ENCODE measurements at regions not wholly inside any gene's neighbourhood (a gene's known extent, or its start where the extent isn't known, plus 50 kb on each side); places are given as distances from the start of the nearest gene placed in this dataset.

DNA sequence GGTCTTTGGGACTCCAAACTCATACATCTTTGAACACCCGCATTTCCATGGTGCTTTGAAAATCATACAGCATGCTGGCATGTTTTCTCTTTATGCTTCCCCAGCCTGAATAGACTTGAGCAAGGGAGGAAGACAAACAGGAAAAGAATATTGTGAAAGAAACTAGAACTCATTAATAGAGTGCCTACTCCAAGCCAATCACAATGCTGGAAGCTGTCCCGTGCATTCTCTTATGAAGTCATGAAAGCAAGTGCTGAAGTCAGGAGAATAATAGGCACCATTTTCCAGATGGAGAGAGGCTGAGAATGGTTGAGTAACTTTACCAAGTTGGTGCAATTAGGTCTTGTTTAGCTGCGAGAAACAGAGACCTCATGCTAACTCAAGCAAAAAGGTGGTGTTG lies 102.5 kb upstream of the PTPRT start:
- Histone ChIP-seq H3K9ac (ENCODE audit: low read length) (no peak overlapping the region), H3K4me2 (ENCODE audit: low read depth, low read length, poor library complexity, severe bottlenecking) (no peak overlapping the region), H3F3A (ENCODE audit: insufficient read depth) (no peaks in the 10 kb centered on the region), H3K36me3 (ENCODE audit: low read length) (no peaks in the 10 kb centered on the region), H3K9me2 (replicated peaks; ENCODE audit: insufficient read depth, low read length) (no peaks in the 10 kb centered on the region), H4K20me1 (ENCODE audit: low read depth, low read length) (no peaks in the 10 kb centered on the region), H2AFZ (ENCODE audit: low read depth, low read length, severe bottlenecking) (no peak overlapping the region), H3K4me3 (ENCODE audit: insufficient read depth, low read length, poor library complexity, severe bottlenecking) (no peak overlapping the region), H3K79me2 (ENCODE audit: insufficient read depth, low read length) (no peaks in the 10 kb centered on the region), H3K9me3 (ENCODE audit: insufficient read depth, low read length) (no peaks in the 10 kb centered on the region), H3K27me3 (ENCODE audit: low read length) (no peaks in the 10 kb centered on the region), H3K27ac (ENCODE audit: low read depth, low read length) (no peak overlapping the region)
- TF ChIP-seq EZH2phosphoT487 (conservative IDR thresholded peaks at IDR 0.05; ENCODE audit: low read length) = no peak
- TF ChIP-seq, protein P1, sequence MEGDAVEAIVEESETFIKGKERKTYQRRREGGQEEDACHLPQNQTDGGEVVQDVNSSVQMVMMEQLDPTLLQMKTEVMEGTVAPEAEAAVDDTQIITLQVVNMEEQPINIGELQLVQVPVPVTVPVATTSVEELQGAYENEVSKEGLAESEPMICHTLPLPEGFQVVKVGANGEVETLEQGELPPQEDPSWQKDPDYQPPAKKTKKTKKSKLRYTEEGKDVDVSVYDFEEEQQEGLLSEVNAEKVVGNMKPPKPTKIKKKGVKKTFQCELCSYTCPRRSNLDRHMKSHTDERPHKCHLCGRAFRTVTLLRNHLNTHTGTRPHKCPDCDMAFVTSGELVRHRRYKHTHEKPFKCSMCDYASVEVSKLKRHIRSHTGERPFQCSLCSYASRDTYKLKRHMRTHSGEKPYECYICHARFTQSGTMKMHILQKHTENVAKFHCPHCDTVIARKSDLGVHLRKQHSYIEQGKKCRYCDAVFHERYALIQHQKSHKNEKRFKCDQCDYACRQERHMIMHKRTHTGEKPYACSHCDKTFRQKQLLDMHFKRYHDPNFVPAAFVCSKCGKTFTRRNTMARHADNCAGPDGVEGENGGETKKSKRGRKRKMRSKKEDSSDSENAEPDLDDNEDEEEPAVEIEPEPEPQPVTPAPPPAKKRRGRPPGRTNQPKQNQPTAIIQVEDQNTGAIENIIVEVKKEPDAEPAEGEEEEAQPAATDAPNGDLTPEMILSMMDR (IDR thresholded peaks at IDR 0.05; ENCODE audit: insufficient read depth, low read length, poor library complexity, severe bottlenecking) = no peak

DNA sequence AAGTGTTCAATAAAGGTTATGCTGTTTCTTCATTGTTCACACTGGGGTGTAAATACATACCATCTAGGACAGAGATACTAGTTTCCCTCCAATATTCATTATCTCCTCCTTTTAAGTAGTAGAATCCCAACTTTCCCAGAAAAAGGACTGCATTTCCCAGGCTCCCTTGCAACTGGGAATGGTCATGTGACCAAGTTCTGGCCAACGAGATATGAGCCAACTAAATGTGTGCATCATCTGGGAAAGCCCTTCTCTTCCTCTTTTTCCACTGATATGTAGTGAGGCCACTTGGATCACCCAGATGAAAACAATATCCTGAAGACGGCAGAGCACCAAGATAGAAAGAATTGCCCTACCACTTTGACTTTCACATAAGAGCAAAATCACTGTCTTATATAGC lies 97.9 kb upstream of the PTPRT start:
- no peaks in the 10 kb centered on the region for H3F3A ChIP-seq (ENCODE audit: insufficient read depth)
- H3K9me3 ChIP-seq (ENCODE audit: insufficient read depth, low read length) = no peaks in the 10 kb centered on the region
- TF ChIP-seq EZH2phosphoT487 (conservative IDR thresholded peaks at IDR 0.05; ENCODE audit: low read length) = no peak
- TF ChIP-seq, protein P1 (IDR thresholded peaks at IDR 0.05; ENCODE audit: insufficient read depth, low read length, poor library complexity, severe bottlenecking) = no peak
- no peaks in the 10 kb centered on the region for H3K79me2 ChIP-seq (ENCODE audit: insufficient read depth, low read length)
- no peaks in the 10 kb centered on the region for H4K20me1 ChIP-seq (ENCODE audit: low read depth, low read length)
- no peak overlapping the region for H3K4me3 ChIP-seq (ENCODE audit: insufficient read depth, low read length, poor library complexity, severe bottlenecking)
- H3K9me2 ChIP-seq (replicated peaks; ENCODE audit: insufficient read depth, low read length) = no peaks in the 10 kb centered on the region
- no peak overlapping the region for H3K9ac ChIP-seq (ENCODE audit: low read length)
- H3K36me3 ChIP-seq (ENCODE audit: low read length) = no peaks in the 10 kb centered on the region
- H3K4me2 ChIP-seq (ENCODE audit: low read depth, low read length, poor library complexity, severe bottlenecking) = no peak overlapping the region
- H3K27ac ChIP-seq (ENCODE audit: low read depth, low read length) = no peak overlapping the region
- no peaks in the 10 kb centered on the region for H3K27me3 ChIP-seq (ENCODE audit: low read length)
- H2AFZ ChIP-seq (ENCODE audit: low read depth, low read length, severe bottlenecking) = no peak overlapping the region

DNA sequence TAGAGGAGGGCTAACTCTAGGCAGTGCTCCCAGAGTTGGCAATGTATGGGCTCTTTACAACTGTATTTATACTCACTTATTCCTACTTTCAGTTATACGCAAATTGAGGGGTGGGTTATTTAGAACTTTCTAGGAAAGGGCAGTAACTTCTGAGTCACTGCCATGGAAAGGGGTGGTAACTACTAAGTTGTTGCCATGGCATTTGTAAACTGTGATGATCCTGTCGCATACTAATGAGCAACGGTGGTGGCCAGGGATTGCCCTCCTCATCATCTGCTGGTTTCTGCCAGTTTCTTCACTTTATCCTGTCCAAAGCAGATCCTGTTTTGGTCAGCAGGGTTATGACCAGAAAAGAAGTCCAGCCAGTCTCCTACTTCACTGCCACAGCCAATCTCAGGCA lies 95.5 kb upstream of the PTPRT start:
- Histone ChIP-seq H3F3A (ENCODE audit: insufficient read depth) (no peaks in the 10 kb centered on the region), H3K9ac (ENCODE audit: low read length) (no peak overlapping the region), H3K9me2 (replicated peaks; ENCODE audit: insufficient read depth, low read length) (no peaks in the 10 kb centered on the region), H3K9me3 (ENCODE audit: insufficient read depth, low read length) (no peaks in the 10 kb centered on the region), H4K20me1 (ENCODE audit: low read depth, low read length) (no peaks in the 10 kb centered on the region), H3K27ac (ENCODE audit: low read depth, low read length) (no peak overlapping the region), H3K4me2 (ENCODE audit: low read depth, low read length, poor library complexity, severe bottlenecking) (no peak overlapping the region), H2AFZ (ENCODE audit: low read depth, low read length, severe bottlenecking) (no peak overlapping the region), H3K4me3 (ENCODE audit: insufficient read depth, low read length, poor library complexity, severe bottlenecking) (no peak overlapping the region), H3K79me2 (ENCODE audit: insufficient read depth, low read length) (no peaks in the 10 kb centered on the region), H3K36me3 (ENCODE audit: low read length) (no peaks in the 10 kb centered on the region), H3K27me3 (ENCODE audit: low read length) (no peaks in the 10 kb centered on the region)
- no peak for TF ChIP-seq EZH2phosphoT487 (conservative IDR thresholded peaks at IDR 0.05; ENCODE audit: low read length)
- TF ChIP-seq, protein P1 (IDR thresholded peaks at IDR 0.05; ENCODE audit: insufficient read depth, low read length, poor library complexity, severe bottlenecking) = no peak

DNA sequence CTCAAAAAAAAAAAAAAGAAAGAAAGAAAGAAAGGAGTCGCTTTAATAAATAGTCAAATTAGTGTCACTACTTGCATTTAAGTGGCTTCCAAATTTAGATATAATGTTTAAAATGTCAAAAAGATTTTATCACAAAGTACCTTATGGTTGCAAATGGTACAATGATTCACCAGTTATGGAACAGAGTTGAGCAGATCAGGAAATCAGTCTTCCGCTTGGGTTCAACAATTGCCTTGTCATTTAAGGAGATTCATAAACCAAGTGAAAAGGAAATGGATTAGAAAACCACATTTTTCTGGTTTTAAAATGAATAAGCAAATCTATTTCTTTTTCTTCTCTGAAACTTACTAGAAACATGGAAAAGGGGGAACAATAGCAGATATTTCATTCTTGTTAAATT lies 94.8 kb upstream of the PTPRT start:
- H3K27ac ChIP-seq (ENCODE audit: low read depth, low read length) = no peak overlapping the region
- no peaks in the 10 kb centered on the region for H3K36me3 ChIP-seq (ENCODE audit: low read length)
- H2AFZ ChIP-seq (ENCODE audit: low read depth, low read length, severe bottlenecking) = no peak overlapping the region
- no peaks in the 10 kb centered on the region for H3K79me2 ChIP-seq (ENCODE audit: insufficient read depth, low read length)
- no peak overlapping the region for H3K4me3 ChIP-seq (ENCODE audit: insufficient read depth, low read length, poor library complexity, severe bottlenecking)
- H4K20me1 ChIP-seq (ENCODE audit: low read depth, low read length) = no peaks in the 10 kb centered on the region
- no peaks in the 10 kb centered on the region for H3K9me2 ChIP-seq (replicated peaks; ENCODE audit: insufficient read depth, low read length)
- TF ChIP-seq EZH2phosphoT487 (conservative IDR thresholded peaks at IDR 0.05; ENCODE audit: low read length) = no peak
- TF ChIP-seq, protein P1 (IDR thresholded peaks at IDR 0.05; ENCODE audit: insufficient read depth, low read length, poor library complexity, severe bottlenecking) = no peak
- no peak overlapping the region for H3K4me2 ChIP-seq (ENCODE audit: low read depth, low read length, poor library complexity, severe bottlenecking)
- H3F3A ChIP-seq (ENCODE audit: insufficient read depth) = no peaks in the 10 kb centered on the region
- H3K9me3 ChIP-seq (ENCODE audit: insufficient read depth, low read length) = no peaks in the 10 kb centered on the region
- H3K27me3 ChIP-seq (ENCODE audit: low read length) = no peaks in the 10 kb centered on the region
- no peak overlapping the region for H3K9ac ChIP-seq (ENCODE audit: low read length)
